Large intestine (tissue), 3 donors: ENCODE measurements at regions not wholly inside any gene's neighbourhood (a gene's known extent, or its start where the extent isn't known, plus 50 kb on each side); places are given as distances from the start of the nearest gene placed in this dataset.
A peak's percentile ranks its signal among the peaks of the same experiment; 100 is the strongest.

Source experiments
- DNase-seq, 2 donors: peaks; one replicate each; pipeline versions ENCODE4 v3.0.0 to v3.0.0-alpha.2; 2013
- H3K27ac ChIP-seq: one replicate; pipeline ENCODE4 v1.5.1; 2013; ENCODE audit warnings: low read length
- H3K27me3 ChIP-seq: 2 replicates; pipeline ENCODE4 v1.6.1; 2013; ENCODE audit warnings: low read length; ENCODE audit not compliant: control insufficient read depth, insufficient read depth
- H3K36me3 ChIP-seq: 2 replicates; pipeline ENCODE4 v1.6.1; 2013; ENCODE audit warnings: low read length; ENCODE audit not compliant: control insufficient read depth, insufficient read depth
- H3K4me1 ChIP-seq: one replicate; pipeline ENCODE4 v1.6.1; 2013; ENCODE audit warnings: low read length; ENCODE audit not compliant: control insufficient read depth, insufficient read depth
- H3K4me3 ChIP-seq: one replicate; pipeline ENCODE4 v1.5.1; 2013; ENCODE audit warnings: low read length
- H3K9me3 ChIP-seq: one replicate; pipeline ENCODE4 v1.6.1; 2013; ENCODE audit warnings: mild to moderate bottlenecking, low read depth, low read length, moderate library complexity; ENCODE audit not compliant: control insufficient read depth
- WGBS: methylation state at CpG from one replicate; pipeline ENCODE4 v1.1.5; 2013; ENCODE audit warnings: low lambda C conversion rate; ENCODE audit not compliant: insufficient coverage; 5-methylcytosine and 5-hydroxymethylcytosine counted together

DNA sequence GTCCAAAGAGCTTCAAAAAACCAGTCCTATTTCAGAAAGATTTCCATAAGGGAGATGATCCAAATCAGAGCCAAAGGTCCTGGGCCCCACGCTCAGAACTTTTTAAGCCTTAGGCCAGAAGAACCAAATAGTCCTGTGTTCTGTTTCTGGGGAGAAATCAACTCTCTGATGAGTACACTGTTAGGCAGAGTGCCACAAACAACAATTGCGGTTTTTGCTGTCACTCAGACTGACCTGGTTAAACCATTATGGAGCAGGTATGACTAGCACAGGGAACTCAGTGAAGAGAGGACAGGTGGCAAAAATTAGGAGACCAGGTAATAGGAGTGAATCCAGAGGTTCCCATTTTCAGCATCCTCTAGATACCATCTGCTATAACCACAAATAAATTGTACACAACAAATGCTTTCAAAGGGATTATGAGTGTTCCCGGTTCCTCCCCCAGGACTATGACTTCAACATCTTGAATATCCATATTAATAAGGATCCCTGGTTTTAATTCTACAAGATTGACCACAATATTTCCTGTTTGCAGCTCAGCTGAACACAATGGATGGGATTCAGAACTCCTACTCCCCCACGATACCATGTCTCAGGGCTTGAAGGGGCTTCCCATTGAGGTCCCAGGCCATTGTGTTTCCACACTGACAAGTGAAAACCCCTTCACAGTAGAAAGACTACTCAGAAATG, 52.1 kb upstream of the FREM1 start:
- Histone ChIP-seq H3K9me3 (no peaks in the 10 kb centered on the region), H3K27me3 (no peaks in the 10 kb centered on the region), H3K36me3 (no peaks in the 10 kb centered on the region), H3K4me3 (no peak overlapping the region), H3K4me1 (no peaks in the 10 kb centered on the region), H3K27ac (peak overlapping the region; percentile 58)
- whole genome bisulfite sequencing = 100% methylated on average over 1 of the region's 4 CpGs
- no peak for DNase-seq

- WGBS = 57% methylated on average over 4 of the region's 6 CpGs
- no peaks in the 10 kb centered on the region for H3K27me3 ChIP-seq
- H3K4me1 ChIP-seq = no peaks in the 10 kb centered on the region
- H3K4me3 ChIP-seq = peak overlapping the region; percentile 5
- H3K27ac ChIP-seq = peak overlapping the region; percentile 58
- peak; percentile 75 to 85 for DNase-seq
- H3K36me3 ChIP-seq = no peaks in the 10 kb centered on the region
- no peaks in the 10 kb centered on the region for H3K9me3 ChIP-seq
These were observed 51.3 kb upstream of the FREM1 start for GRCh38 chr9:14961372-14962068.

GRCh38 chr9:14960881-14961280, 50.7 kb upstream of the FREM1 start:
- Histone ChIP-seq H3K27me3 (no peaks in the 10 kb centered on the region), H3K27ac (peak overlapping the region; percentile 52), H3K4me3 (no peak overlapping the region), H3K9me3 (no peaks in the 10 kb centered on the region), H3K36me3 (no peaks in the 10 kb centered on the region), H3K4me1 (no peaks in the 10 kb centered on the region)
- DNase-seq = no peak
- 90% methylated on average over 2 of the region's 4 CpGs for WGBS
